ENCODE measurements at regions not wholly inside any gene's neighbourhood (a gene's known extent, or its start where the extent isn't known, plus 50 kb on each side); places are given as distances from the start of the nearest gene placed in this dataset.

DNA sequence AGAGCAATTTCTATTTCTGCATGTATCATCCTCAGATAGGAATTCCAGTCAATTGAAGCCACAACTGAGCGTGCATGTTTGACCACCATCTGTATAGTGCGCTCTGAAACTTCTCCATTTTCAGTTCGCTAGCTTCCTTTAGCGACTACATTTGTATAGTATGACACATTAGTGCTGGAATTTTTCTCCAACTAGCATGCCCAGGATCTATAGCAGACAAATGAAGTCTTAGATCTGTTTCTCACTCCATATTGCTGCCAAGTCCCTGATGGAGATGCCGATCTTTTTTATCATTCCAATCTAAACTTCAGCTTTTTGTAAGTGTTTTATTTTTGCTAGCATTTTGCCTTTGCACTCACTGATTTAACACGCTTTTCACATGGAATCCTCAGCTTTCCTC lies 774.8 kb upstream of the TENM3 start:
- POLR2A ChIA-PET, result no interaction called here
- WGBS (ENCODE audit: insufficient coverage, insufficient replicate concordance, low lambda C conversion rate, missing lambda C conversion rate), result 63% methylated on average over 6 of the region's 6 CpGs
- no TSS peak for BruUV-seq (replicated peaks)
- intact Hi-C loops (cut with micrococcal nuclease; ENCODE audit: unreplicated experiment), result no loop called here
- Histone ChIP-seq H3K9ac (ENCODE audit: control insufficient read depth, insufficient read depth, low read length) (no peak overlapping the region), H3K27ac (ENCODE audit: control insufficient read depth, insufficient read depth) (no peak overlapping the region), H3K79me2 (ENCODE audit: control insufficient read depth, insufficient read depth, low read length) (no peaks in the 10 kb centered on the region), H3K36me3 (ENCODE audit: control insufficient read depth in 2 of 2, insufficient read depth in 2 of 2, low read length in 1 of 2) (no peaks in the 10 kb centered on the region), H3K4me2 (ENCODE audit: control insufficient read depth, insufficient read depth) (no peak overlapping the region), H3K4me1 (ENCODE audit: control insufficient read depth, insufficient read depth, low read length) (no peaks in the 10 kb centered on the region), H4K20me1 (ENCODE audit: control insufficient read depth, insufficient read depth) (no peaks in the 10 kb centered on the region), H3K27me3 (replicated peaks in 1 of 2; ENCODE audit: control insufficient read depth in 2 of 2, insufficient read depth in 2 of 2, low read length in 1 of 2) (no peaks in the 10 kb centered on the region), H3K9me3 (replicated peaks; ENCODE audit: control insufficient read depth, insufficient read depth, low read length) (no peaks in the 10 kb centered on the region), H2AFZ (ENCODE audit: control insufficient read depth, low read depth, low read length) (no peak overlapping the region), H3K4me3 (no peak overlapping the region)
- in situ Hi-C loops (cut with MboI), result no loop called here
- no peak for DNase-seq (ENCODE audit: low read depth, low spot score)
- TF ChIP-seq CHD1 (IDR thresholded peaks at IDR 0.05; ENCODE audit: low read depth, low read length) (no peak), IKZF1 (conservative IDR thresholded peaks at IDR 0.05) (no peak), ZZZ3 (IDR thresholded peaks at IDR 0.05; ENCODE audit: control insufficient read depth, insufficient read length, low read depth) (no peak), CEBPB (IDR thresholded peaks at IDR 0.05; ENCODE audit: borderline replicate concordance in 1 of 2, low read depth in 2 of 2, low read length in 2 of 2) (no peak)
- TF ChIP-seq, protein P1, sequence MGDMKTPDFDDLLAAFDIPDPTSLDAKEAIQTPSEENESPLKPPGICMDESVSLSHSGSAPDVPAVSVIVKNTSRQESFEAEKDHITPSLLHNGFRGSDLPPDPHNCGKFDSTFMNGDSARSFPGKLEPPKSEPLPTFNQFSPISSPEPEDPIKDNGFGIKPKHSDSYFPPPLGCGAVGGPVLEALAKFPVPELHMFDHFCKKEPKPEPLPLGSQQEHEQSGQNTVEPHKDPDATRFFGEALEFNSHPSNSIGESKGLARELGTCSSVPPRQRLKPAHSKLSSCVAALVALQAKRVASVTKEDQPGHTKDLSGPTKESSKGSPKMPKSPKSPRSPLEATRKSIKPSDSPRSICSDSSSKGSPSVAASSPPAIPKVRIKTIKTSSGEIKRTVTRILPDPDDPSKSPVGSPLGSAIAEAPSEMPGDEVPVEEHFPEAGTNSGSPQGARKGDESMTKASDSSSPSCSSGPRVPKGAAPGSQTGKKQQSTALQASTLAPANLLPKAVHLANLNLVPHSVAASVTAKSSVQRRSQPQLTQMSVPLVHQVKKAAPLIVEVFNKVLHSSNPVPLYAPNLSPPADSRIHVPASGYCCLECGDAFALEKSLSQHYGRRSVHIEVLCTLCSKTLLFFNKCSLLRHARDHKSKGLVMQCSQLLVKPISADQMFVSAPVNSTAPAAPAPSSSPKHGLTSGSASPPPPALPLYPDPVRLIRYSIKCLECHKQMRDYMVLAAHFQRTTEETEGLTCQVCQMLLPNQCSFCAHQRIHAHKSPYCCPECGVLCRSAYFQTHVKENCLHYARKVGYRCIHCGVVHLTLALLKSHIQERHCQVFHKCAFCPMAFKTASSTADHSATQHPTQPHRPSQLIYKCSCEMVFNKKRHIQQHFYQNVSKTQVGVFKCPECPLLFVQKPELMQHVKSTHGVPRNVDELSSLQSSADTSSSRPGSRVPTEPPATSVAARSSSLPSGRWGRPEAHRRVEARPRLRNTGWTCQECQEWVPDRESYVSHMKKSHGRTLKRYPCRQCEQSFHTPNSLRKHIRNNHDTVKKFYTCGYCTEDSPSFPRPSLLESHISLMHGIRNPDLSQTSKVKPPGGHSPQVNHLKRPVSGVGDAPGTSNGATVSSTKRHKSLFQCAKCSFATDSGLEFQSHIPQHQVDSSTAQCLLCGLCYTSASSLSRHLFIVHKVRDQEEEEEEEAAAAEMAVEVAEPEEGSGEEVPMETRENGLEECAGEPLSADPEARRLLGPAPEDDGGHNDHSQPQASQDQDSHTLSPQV (IDR thresholded peaks at IDR 0.05), result no peak
- ATAC-seq, result no peak
- SMC1A ChIA-PET (ENCODE audit: uncharacterized antibody, unreplicated experiment), result interaction anchor here (1.1 to 2.0 kb wide), 2 partner anchors 11 to 21 kb away, joined by 4 to 7 read pairs; no protein-coding TSS in a partner anchor
- RAD21 ChIA-PET (ENCODE audit: unreplicated experiment), result no interaction called here
- no peak for FAIRE-seq
- CTCF ChIA-PET, result no interaction called here

Measured in GM12878 (cell line).